GM23338 (cell line): ENCODE measurements at regions not wholly inside any gene's neighbourhood (a gene's known extent, or its start where the extent isn't known, plus 50 kb on each side); places are given as distances from the start of the nearest gene placed in this dataset.

ENCODE experiments used
- EZH2phosphoT487 ChIP-seq: fragments of 200-600 bp; sonication (generic); IDR thresholded peaks from one replicate; pipeline ENCODE4 v1.8.1; 2018; ENCODE audit warnings: antibody characterized with exemption; ENCODE audit not compliant: unreplicated experiment
- POLR2AphosphoS5 ChIP-seq: IDR thresholded peaks from 2 replicates; pipeline ENCODE4 v1.6.1; 2016; ENCODE audit warnings: antibody characterized with exemption, low read depth
- TF ChIP-seq, protein P1 (sequence below), 2 experiments: fragments of 200-600 bp in 1 of 2; sonication (generic) in 1 of 2; conservative IDR thresholded peaks; 2 replicates each; pipeline versions ENCODE4 v1.5.1 to v1.6.1; 2016 to 2017; ENCODE audit warnings: antibody characterized with exemption in 2 of 2, low read depth in 2 of 2, mild to moderate bottlenecking in 2 of 2, moderate library complexity in 1 of 2

DNA sequence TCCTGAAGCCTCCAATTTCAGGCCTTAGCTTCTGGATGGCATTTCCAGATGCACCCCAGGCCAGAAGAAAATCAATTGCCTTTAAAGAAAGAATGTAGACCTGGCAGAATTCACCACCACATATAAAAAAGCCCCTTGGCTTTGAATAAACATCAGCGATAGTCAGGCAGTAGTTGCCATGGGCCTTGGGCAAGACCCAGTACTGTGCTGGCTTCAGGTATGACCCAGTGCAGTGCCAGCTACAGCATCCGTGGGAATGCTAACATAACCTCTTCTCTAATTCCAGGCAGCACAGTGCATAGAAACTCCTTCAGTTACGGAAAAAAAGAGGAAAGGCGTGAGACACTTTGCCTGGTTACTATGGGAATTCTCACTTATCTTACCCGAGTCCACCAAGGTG, 539.6 kb upstream of the LRRTM4 start:
- TF ChIP-seq POLR2AphosphoS5 (no peak), EZH2phosphoT487 (no peak)
- TF ChIP-seq, protein P1, sequence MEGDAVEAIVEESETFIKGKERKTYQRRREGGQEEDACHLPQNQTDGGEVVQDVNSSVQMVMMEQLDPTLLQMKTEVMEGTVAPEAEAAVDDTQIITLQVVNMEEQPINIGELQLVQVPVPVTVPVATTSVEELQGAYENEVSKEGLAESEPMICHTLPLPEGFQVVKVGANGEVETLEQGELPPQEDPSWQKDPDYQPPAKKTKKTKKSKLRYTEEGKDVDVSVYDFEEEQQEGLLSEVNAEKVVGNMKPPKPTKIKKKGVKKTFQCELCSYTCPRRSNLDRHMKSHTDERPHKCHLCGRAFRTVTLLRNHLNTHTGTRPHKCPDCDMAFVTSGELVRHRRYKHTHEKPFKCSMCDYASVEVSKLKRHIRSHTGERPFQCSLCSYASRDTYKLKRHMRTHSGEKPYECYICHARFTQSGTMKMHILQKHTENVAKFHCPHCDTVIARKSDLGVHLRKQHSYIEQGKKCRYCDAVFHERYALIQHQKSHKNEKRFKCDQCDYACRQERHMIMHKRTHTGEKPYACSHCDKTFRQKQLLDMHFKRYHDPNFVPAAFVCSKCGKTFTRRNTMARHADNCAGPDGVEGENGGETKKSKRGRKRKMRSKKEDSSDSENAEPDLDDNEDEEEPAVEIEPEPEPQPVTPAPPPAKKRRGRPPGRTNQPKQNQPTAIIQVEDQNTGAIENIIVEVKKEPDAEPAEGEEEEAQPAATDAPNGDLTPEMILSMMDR (conservative IDR thresholded peaks at IDR 0.05; ENCODE audit: low read depth in 2 of 2): no peak
